Stimulated activated naive B cell treated with anti-CD40 and anti-IgM and Interleukin-4, amounts not matched to agents 10 μg/mL and 1 μg/mL and 100 μg/mL, for 72 hours (primary cell): ENCODE measurements at regions not wholly inside any gene's neighbourhood (a gene's known extent, or its start where the extent isn't known, plus 50 kb on each side); places are given as distances from the start of the nearest gene placed in this dataset.
"Not testable (repeated sequence)": the region's sequence is repeated elsewhere in the genome, so short reads cannot be mapped to it uniquely, and the experiment has no call there.

Source experiments
- ATAC-seq, 2 donors: fragments of 150-1000 bp; cut with Tn5 transposase; replicated peaks; 2 replicates each; pipeline ENCODE4 v1.10.0; 2021; ENCODE audit warnings: moderate library complexity in 1 of 2
- DNase-seq: peaks from one replicate; pipeline ENCODE4 v3.0.0; 2021
- H3K27ac Mint-ChIP-seq: one replicate; pipeline ENCODE4 v1.8.0; 2022; ENCODE audit warnings: mild to moderate bottlenecking, mixed read lengths
- H3K27me3 Mint-ChIP-seq, 2 donors: one replicate each; pipeline ENCODE4 v1.8.0; 2022; ENCODE audit warnings: mixed read lengths in 2 of 2
- H3K36me3 Mint-ChIP-seq, 2 donors: one replicate each; pipeline ENCODE4 v1.8.0; 2022; ENCODE audit warnings: mixed read lengths in 2 of 2, mild to moderate bottlenecking in 1 of 2
- H3K4me1 Mint-ChIP-seq, 2 donors: one replicate each; pipeline ENCODE4 v1.8.0; 2022; ENCODE audit warnings: mixed read lengths in 2 of 2, mild to moderate bottlenecking in 1 of 2
- H3K4me3 Mint-ChIP-seq, 2 donors: one replicate each; pipeline ENCODE4 v1.8.0; 2022; ENCODE audit warnings: mild to moderate bottlenecking in 2 of 2, mixed read lengths in 2 of 2, moderate library complexity in 1 of 2
- H3K9me3 Mint-ChIP-seq, 2 donors: one replicate each; pipeline ENCODE4 v1.8.0; 2022; ENCODE audit warnings: mixed read lengths in 2 of 2, mild to moderate bottlenecking in 1 of 2

- H3K27ac Mint-ChIP-seq: no peak overlapping the region
- ATAC-seq: peak; percentile 84 to 93
- H3K27me3 Mint-ChIP-seq: peaks cover 43 to 59% of the 10 kb centered on the region in 2 donors
Observed at GRCh38 chr15:83380682-83381081, 66.5 kb upstream of the SH3GL3 start.

GRCh38 chr15:83383608-83384139 is 63.5 kb upstream of the SH3GL3 start:
- ATAC-seq, H3K9me3 Mint-ChIP-seq, H3K27ac Mint-ChIP-seq, H3K4me3 Mint-ChIP-seq, DNase-seq, H3K36me3 Mint-ChIP-seq, H3K4me1 Mint-ChIP-seq: not testable (repeated sequence)
- peaks cover 24 to 33% of the 10 kb centered on the region in 2 donors for H3K27me3 Mint-ChIP-seq

More at GRCh38 chr15:83380682-83381081, 66.5 kb upstream of the SH3GL3 start:
- Mint-ChIP-seq H3K4me3 (no peak overlapping the region), H3K9me3 (peaks cover 0 to 1% of the 10 kb centered on the region in 2 donors), H3K4me1 (peaks cover 6% of the 10 kb centered on the region in 2 donors), H3K36me3 (no peaks in the 10 kb centered on the region)
- DNase-seq: peak; percentile 4

GRCh38 chr15:83396101-83396500 is 51.0 kb upstream of the SH3GL3 start:
- H3K36me3 Mint-ChIP-seq: no peaks in the 10 kb centered on the region
- H3K4me3 Mint-ChIP-seq: no peak overlapping the region
- peaks cover 32 to 37% of the 10 kb centered on the region in 2 donors for H3K27me3 Mint-ChIP-seq
- no peaks in the 10 kb centered on the region for H3K4me1 Mint-ChIP-seq
- peaks cover 0 to 2% of the 10 kb centered on the region in 2 donors for H3K9me3 Mint-ChIP-seq
- ATAC-seq (no peak), DNase-seq (no peak)
- H3K27ac Mint-ChIP-seq: no peak overlapping the region
